Neural progenitor cell (in vitro differentiated cells): ENCODE measurements at regions not wholly inside any gene's neighbourhood (a gene's known extent, or its start where the extent isn't known, plus 50 kb on each side); places are given as distances from the start of the nearest gene placed in this dataset.

ENCODE experiments used
- DNase-seq: peaks from one replicate; pipeline ENCODE4 v3.0.0-alpha.2; 2016; ENCODE audit warnings: low spot score
- H2AFZ ChIP-seq: fragments of 200-600 bp; sonication (generic); replicated peaks from 2 replicates; pipeline ENCODE4 v1.6.1; 2016; ENCODE audit warnings: antibody characterized with exemption
- H3F3A ChIP-seq: fragments of 200-600 bp; sonication (generic); 2 replicates; pipeline ENCODE4 v1.6.1; 2016; ENCODE audit warnings: antibody characterized with exemption, low read depth
- H3K27ac ChIP-seq: fragments of 200-600 bp; sonication (generic); 2 replicates; pipeline ENCODE4 v1.5.1; 2016; ENCODE audit warnings: mild to moderate bottlenecking
- H3K27me3 ChIP-seq: fragments of 200-600 bp; sonication (generic); 2 replicates; pipeline ENCODE4 v1.6.1; 2016; ENCODE audit warnings: mild to moderate bottlenecking, moderate library complexity
- H3K36me3 ChIP-seq: fragments of 200-600 bp; sonication (generic); 2 replicates; pipeline ENCODE4 v1.5.1; 2016
- H3K4me1 ChIP-seq: fragments of 200-600 bp; sonication (generic); 2 replicates; pipeline ENCODE4 v1.6.1; 2016; ENCODE audit warnings: mixed run types
- H3K4me2 ChIP-seq: fragments of 200-600 bp; sonication (generic); 2 replicates; pipeline ENCODE4 v1.6.1; 2016
- H3K4me3 ChIP-seq: fragments of 200-600 bp; sonication (generic); 2 replicates; pipeline ENCODE4 v1.5.1; 2016
- H3K79me2 ChIP-seq: fragments of 200-600 bp; sonication (generic); 2 replicates; pipeline ENCODE4 v1.6.1; 2016; ENCODE audit warnings: low read depth
- H3K9ac ChIP-seq: fragments of 200-600 bp; sonication (generic); 2 replicates; pipeline ENCODE4 v1.6.1; 2016
- H3K9me3 ChIP-seq: fragments of 200-600 bp; sonication (generic); 2 replicates; pipeline ENCODE4 v1.5.1; 2016; ENCODE audit warnings: low read depth
- H4K20me1 ChIP-seq: fragments of 200-600 bp; sonication (generic); 2 replicates; pipeline ENCODE4 v1.6.1; 2016; ENCODE audit warnings: low read depth
- H3K27ac Mint-ChIP-seq: 3 replicates; pipeline ENCODE4 v1.8.0; 2021; ENCODE audit warnings: mixed read lengths
- H3K27me3 Mint-ChIP-seq: 2 replicates; pipeline ENCODE4 v1.8.0; 2022; ENCODE audit warnings: low read depth, mild to moderate bottlenecking, inconsistent platforms, moderate library complexity, mixed read lengths; ENCODE audit not compliant: insufficient read depth
- H3K36me3 Mint-ChIP-seq: 3 replicates; pipeline ENCODE4 v1.8.0; 2021; ENCODE audit warnings: mixed read lengths
- H3K4me1 Mint-ChIP-seq: 3 replicates; pipeline ENCODE4 v1.8.0; 2021; ENCODE audit warnings: mixed read lengths
- H3K4me3 Mint-ChIP-seq: 3 replicates; pipeline ENCODE4 v1.8.0; 2021; ENCODE audit warnings: mild to moderate bottlenecking, moderate library complexity, mixed read lengths
- H3K9me3 Mint-ChIP-seq: 3 replicates; pipeline ENCODE4 v1.8.0; 2020; ENCODE audit warnings: mixed read lengths
- CTCF ChIP-seq: fragments of 200-600 bp; sonication (generic); IDR thresholded peaks from 2 replicates; pipeline ENCODE4 v1.5.1; 2017; ENCODE audit warnings: antibody characterized with exemption, mild to moderate bottlenecking
- EZH2 ChIP-seq: fragments of 200-600 bp; sonication (generic); IDR thresholded peaks from 2 replicates; pipeline ENCODE4 v1.6.1; 2017; ENCODE audit warnings: antibody characterized with exemption, mild to moderate bottlenecking, moderate library complexity
- EZH2phosphoT487 ChIP-seq: fragments of 200-600 bp; sonication (generic); IDR thresholded peaks from 2 replicates; pipeline ENCODE4 v1.6.1; 2017; ENCODE audit warnings: antibody characterized with exemption

GRCh38 chr3:178078953-178079352 is 457.3 kb upstream of the KCNMB2 start:
- H3K4me1 Mint-ChIP-seq, result peaks cover 39% of the 10 kb centered on the region
- H3K36me3 Mint-ChIP-seq, result no peaks in the 10 kb centered on the region
- Histone ChIP-seq H3K9me3 (no peaks in the 10 kb centered on the region), H3F3A (no peaks in the 10 kb centered on the region), H3K9ac (no peak overlapping the region), H3K79me2 (no peaks in the 10 kb centered on the region), H3K27me3 (no peaks in the 10 kb centered on the region), H3K36me3 (no peaks in the 10 kb centered on the region), H3K27ac (no peak overlapping the region), H4K20me1 (no peaks in the 10 kb centered on the region), H3K4me2 (no peak overlapping the region), H2AFZ (no peak overlapping the region), H3K4me3 (no peak overlapping the region), H3K4me1 (peaks cover 19% of the 10 kb centered on the region)
- H3K9me3 Mint-ChIP-seq, result no peaks in the 10 kb centered on the region
- H3K27ac Mint-ChIP-seq, result peak overlapping the region; percentile 43
- TF ChIP-seq CTCF (no peak), EZH2 (no peak), EZH2phosphoT487 (no peak)
- DNase-seq, result no peak
- no peaks in the 10 kb centered on the region for H3K27me3 Mint-ChIP-seq
- no peak overlapping the region for H3K4me3 Mint-ChIP-seq

DNA sequence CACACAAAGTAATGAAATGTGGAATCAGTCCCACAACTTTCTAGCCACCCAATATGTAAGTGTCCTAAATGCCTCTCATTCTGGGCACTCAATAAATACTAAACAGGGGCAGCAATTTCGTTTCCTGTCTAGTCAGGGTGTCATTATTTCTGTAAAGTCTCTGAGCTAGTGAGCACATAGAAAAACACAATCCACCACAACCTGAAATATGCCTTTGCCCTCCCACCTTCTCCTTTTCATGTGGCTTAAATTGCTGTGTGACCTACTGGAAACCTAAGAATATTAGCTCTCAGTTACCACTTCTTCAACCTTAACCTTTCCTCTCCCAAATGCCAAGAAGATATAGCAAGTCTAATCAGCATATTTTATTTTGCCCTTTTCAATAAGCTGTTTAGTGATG is 456.3 kb upstream of the KCNMB2 start:
- Histone ChIP-seq H3K4me1 (peaks cover 28% of the 10 kb centered on the region), H3K79me2 (no peaks in the 10 kb centered on the region), H3K4me3 (no peak overlapping the region), H2AFZ (no peak overlapping the region), H4K20me1 (no peaks in the 10 kb centered on the region), H3K27me3 (no peaks in the 10 kb centered on the region), H3K27ac (no peak overlapping the region), H3K9ac (no peak overlapping the region), H3K36me3 (no peaks in the 10 kb centered on the region), H3K4me2 (no peak overlapping the region), H3K9me3 (no peaks in the 10 kb centered on the region), H3F3A (no peaks in the 10 kb centered on the region)
- no peaks in the 10 kb centered on the region for H3K9me3 Mint-ChIP-seq
- H3K27me3 Mint-ChIP-seq, result no peaks in the 10 kb centered on the region
- H3K4me1 Mint-ChIP-seq, result peaks cover 44% of the 10 kb centered on the region
- peak overlapping the region; percentile 40 for H3K27ac Mint-ChIP-seq
- no peak for TF ChIP-seq EZH2
- no peak for TF ChIP-seq CTCF
- TF ChIP-seq EZH2phosphoT487, result no peak
- no peaks in the 10 kb centered on the region for H3K36me3 Mint-ChIP-seq
- no peak for DNase-seq
- H3K4me3 Mint-ChIP-seq, result no peak overlapping the region

DNA sequence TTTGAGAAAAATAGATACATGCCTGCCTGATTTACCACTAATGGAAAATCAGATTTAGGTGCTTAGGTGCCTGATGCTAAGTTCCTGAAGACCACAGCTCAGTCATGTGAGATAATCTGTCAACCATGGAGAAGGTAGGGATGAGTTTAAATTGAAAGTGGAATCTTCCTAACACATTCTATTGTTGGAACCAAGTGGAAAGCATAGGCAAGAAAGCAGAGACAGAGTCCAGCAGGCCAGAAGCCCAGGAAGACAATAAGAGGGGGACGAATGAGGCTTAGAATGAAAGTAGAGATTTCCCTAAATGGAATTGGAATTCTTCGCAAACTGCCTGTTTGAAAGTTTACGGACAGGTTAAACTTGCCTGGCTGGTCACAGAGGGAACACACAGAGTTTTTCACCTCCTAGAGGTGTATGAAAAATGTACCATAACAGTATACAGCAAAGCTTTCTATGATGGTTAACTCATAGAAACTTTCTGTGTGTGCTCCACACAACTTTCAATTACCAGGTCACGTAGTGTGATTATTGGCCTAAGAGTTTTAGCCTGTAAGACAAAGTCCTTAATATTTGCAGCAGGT is 453.8 kb upstream of the KCNMB2 start:
- Histone ChIP-seq H4K20me1 (no peaks in the 10 kb centered on the region), H3K4me3 (no peak overlapping the region), H3K27me3 (no peaks in the 10 kb centered on the region), H3K27ac (no peak overlapping the region), H3K4me1 (peaks cover 43% of the 10 kb centered on the region), H3K9ac (no peak overlapping the region), H3K79me2 (no peaks in the 10 kb centered on the region), H3F3A (no peaks in the 10 kb centered on the region), H3K9me3 (no peaks in the 10 kb centered on the region), H2AFZ (no peak overlapping the region), H3K4me2 (peak overlapping the region; percentile 4), H3K36me3 (no peaks in the 10 kb centered on the region)
- H3K4me3 Mint-ChIP-seq, result no peak overlapping the region
- no peaks in the 10 kb centered on the region for H3K9me3 Mint-ChIP-seq
- H3K27me3 Mint-ChIP-seq, result no peaks in the 10 kb centered on the region
- H3K4me1 Mint-ChIP-seq, result peaks cover 67% of the 10 kb centered on the region
- H3K36me3 Mint-ChIP-seq, result no peaks in the 10 kb centered on the region
- peak; percentile 20 for DNase-seq
- TF ChIP-seq CTCF (no peak), EZH2 (no peak), EZH2phosphoT487 (no peak)
- peak overlapping the region; percentile 88 for H3K27ac Mint-ChIP-seq
